ENCODE measurements at regions not wholly inside any gene's neighbourhood (a gene's known extent, or its start where the extent isn't known, plus 50 kb on each side); places are given as distances from the start of the nearest gene placed in this dataset.

GRCh38 chr5:105593011-105593760, 2030.6 kb upstream of the NUDT12 start:
- DNase-seq (ENCODE audit: low spot score), result no peak

DNA sequence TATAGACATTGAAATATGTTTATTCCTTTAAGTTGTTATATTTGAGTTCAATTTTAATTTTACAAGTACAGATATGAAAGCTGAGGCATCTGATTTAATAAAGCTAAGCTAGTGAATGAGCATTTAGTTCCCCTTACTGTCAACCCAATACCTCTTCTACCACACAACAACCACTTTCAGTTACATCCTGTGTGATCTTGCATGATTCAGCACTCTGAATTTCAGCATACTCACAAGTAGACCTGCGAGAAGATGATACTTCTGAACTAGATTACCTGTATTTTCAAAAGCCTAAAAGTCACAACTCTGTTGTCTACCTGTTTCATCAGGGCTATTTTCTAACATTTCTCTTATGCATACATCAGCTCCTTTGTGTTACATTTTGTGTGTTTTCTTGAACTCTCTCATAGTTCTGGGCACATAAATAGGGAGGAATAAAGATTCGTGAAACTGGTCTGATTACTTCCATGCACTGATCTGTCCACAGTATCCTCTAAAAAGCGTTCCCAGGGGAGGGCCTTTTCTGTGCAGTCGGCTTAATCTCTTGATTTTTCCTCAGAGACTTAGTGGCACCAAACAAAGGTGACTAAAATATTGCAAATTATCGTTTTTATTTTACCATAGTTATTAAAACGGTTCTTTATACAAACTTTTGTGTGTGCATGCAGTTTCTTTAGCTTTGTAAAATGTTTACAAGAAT, 2025.5 kb upstream of the NUDT12 start:
- no peak for DNase-seq (ENCODE audit: low spot score)
- TF ChIP-seq, protein P1, sequence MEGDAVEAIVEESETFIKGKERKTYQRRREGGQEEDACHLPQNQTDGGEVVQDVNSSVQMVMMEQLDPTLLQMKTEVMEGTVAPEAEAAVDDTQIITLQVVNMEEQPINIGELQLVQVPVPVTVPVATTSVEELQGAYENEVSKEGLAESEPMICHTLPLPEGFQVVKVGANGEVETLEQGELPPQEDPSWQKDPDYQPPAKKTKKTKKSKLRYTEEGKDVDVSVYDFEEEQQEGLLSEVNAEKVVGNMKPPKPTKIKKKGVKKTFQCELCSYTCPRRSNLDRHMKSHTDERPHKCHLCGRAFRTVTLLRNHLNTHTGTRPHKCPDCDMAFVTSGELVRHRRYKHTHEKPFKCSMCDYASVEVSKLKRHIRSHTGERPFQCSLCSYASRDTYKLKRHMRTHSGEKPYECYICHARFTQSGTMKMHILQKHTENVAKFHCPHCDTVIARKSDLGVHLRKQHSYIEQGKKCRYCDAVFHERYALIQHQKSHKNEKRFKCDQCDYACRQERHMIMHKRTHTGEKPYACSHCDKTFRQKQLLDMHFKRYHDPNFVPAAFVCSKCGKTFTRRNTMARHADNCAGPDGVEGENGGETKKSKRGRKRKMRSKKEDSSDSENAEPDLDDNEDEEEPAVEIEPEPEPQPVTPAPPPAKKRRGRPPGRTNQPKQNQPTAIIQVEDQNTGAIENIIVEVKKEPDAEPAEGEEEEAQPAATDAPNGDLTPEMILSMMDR (IDR thresholded peaks at IDR 0.05; ENCODE audit: extremely low read depth, missing control alignments), result no peak

More at GRCh38 chr5:105593011-105593760, 2030.6 kb upstream of the NUDT12 start:
- TF ChIP-seq, protein P1 (IDR thresholded peaks at IDR 0.05; ENCODE audit: extremely low read depth, missing control alignments), result no peak

- TF ChIP-seq, protein P1 (IDR thresholded peaks at IDR 0.05; ENCODE audit: extremely low read depth, missing control alignments), result no peak
- DNase-seq (ENCODE audit: low spot score), result no peak
Measured at GRCh38 chr5:105581988-105582690, 2019.5 kb upstream of the NUDT12 start.

DNA sequence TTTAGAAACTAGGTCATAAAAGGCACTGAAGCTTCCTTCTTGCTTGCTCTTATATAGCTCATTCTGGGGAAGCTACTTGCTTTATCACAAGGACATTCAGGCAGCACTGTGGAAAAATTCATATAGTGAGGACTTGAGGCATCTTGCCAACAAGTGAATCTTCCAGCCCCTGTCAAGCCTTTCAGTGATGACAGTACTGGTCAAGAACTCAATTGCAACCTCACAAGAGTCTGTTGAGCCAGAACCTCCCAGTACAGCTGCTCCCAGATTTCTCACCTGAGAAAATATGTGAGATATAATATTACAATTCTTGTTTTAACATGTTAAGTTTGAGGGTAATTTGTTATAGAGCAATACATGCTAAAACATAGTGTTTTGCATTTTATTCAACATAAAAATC, 2011.0 kb upstream of the NUDT12 start:
- DNase-seq (ENCODE audit: low spot score), result no peak

DNA sequence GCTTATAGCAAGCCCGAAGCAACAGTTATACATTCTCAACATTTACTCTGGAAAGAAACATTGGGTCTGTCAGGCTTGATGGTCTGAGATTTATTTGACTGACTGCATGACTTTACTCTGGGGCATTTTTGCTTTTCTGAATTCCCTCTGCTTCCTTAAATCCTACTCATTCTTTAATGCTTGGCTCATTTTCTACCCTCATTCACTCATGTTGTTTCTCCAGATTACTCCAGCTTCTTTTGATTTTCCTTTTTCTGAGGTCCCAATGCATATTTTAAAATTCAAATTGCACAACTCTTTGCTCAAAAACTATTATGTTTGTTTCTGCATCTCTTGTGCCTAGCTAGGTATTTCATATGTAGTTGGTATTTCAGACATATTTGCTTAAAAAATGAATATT, 2002.9 kb upstream of the NUDT12 start:
- TF ChIP-seq, protein P1 (IDR thresholded peaks at IDR 0.05; ENCODE audit: extremely low read depth, missing control alignments), result no peak
- DNase-seq (ENCODE audit: low spot score), result no peak

More for the DNA sequence above, 2011.0 kb upstream of the NUDT12 start:
- TF ChIP-seq, protein P1 (IDR thresholded peaks at IDR 0.05; ENCODE audit: extremely low read depth, missing control alignments), result no peak

GRCh38 chr5:105563842-105564241, 2001.3 kb upstream of the NUDT12 start:
- TF ChIP-seq, protein P1 (IDR thresholded peaks at IDR 0.05; ENCODE audit: extremely low read depth, missing control alignments), result no peak
- no peak for DNase-seq (ENCODE audit: low spot score)
